NB4 (cell line): ENCODE measurements at regions not wholly inside any gene's neighbourhood (a gene's known extent, or its start where the extent isn't known, plus 50 kb on each side); places are given as distances from the start of the nearest gene placed in this dataset.

Experiments
- DNase-seq: peaks from one replicate; pipeline ENCODE4 v3.0.0; 2010; ENCODE audit warnings: low read depth
- H3K4me3 ChIP-seq: one replicate; pipeline ENCODE4 v1.5.1; 2011; ENCODE audit warnings: mild to moderate bottlenecking, low read depth, low read length, moderate library complexity
- MYC ChIP-seq: IDR thresholded peaks from 2 replicates; pipeline ENCODE4 v1.6.1; 2011; ENCODE audit warnings: low read depth, low read length
- POLR2A ChIP-seq: IDR thresholded peaks from 2 replicates; pipeline ENCODE4 v1.6.1; 2011; ENCODE audit warnings: mild to moderate bottlenecking; ENCODE audit not compliant: insufficient read length; ENCODE audit errors: extremely low read depth
- TF ChIP-seq, protein P1 (sequence below): IDR thresholded peaks from 2 replicates; pipeline ENCODE4 v1.6.1; 2011; ENCODE audit warnings: low read depth, low read length
- TF ChIP-seq, protein P2 (sequence below): IDR thresholded peaks from one replicate; pipeline ENCODE4 v1.5.1; 2012; ENCODE audit warnings: low read depth, low read length

DNA sequence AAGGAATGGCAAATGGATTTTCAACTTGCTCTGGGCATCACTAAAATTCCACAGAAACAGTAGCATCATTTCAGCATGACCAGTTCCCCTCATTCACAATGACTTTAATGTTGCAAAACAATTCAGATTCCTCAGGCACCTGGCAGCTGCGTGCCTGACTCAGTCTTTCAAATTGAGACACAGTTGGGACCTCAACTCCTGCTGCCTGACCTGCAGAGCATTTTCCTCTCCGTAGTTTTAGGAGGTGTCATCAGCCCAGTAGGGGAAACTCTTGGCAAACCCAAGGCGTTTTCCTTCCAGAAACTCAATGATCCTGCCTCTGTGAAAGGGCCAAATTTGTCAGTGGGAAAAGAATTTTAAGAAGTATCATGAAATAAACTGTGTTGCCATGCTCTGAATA lies 388.9 kb downstream of the SPRY1 start:
- TF ChIP-seq, protein P1, sequence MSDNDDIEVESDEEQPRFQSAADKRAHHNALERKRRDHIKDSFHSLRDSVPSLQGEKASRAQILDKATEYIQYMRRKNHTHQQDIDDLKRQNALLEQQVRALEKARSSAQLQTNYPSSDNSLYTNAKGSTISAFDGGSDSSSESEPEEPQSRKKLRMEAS = no peak
- TF ChIP-seq, protein P2, sequence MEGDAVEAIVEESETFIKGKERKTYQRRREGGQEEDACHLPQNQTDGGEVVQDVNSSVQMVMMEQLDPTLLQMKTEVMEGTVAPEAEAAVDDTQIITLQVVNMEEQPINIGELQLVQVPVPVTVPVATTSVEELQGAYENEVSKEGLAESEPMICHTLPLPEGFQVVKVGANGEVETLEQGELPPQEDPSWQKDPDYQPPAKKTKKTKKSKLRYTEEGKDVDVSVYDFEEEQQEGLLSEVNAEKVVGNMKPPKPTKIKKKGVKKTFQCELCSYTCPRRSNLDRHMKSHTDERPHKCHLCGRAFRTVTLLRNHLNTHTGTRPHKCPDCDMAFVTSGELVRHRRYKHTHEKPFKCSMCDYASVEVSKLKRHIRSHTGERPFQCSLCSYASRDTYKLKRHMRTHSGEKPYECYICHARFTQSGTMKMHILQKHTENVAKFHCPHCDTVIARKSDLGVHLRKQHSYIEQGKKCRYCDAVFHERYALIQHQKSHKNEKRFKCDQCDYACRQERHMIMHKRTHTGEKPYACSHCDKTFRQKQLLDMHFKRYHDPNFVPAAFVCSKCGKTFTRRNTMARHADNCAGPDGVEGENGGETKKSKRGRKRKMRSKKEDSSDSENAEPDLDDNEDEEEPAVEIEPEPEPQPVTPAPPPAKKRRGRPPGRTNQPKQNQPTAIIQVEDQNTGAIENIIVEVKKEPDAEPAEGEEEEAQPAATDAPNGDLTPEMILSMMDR = no peak
- TF ChIP-seq MYC (no peak), POLR2A (no peak)
- DNase-seq = no peak
- no peak overlapping the region for H3K4me3 ChIP-seq

GRCh38 chr4:123786163-123786915 lies 389.7 kb downstream of the SPRY1 start:
- H3K4me3 ChIP-seq = no peak overlapping the region

DNA sequence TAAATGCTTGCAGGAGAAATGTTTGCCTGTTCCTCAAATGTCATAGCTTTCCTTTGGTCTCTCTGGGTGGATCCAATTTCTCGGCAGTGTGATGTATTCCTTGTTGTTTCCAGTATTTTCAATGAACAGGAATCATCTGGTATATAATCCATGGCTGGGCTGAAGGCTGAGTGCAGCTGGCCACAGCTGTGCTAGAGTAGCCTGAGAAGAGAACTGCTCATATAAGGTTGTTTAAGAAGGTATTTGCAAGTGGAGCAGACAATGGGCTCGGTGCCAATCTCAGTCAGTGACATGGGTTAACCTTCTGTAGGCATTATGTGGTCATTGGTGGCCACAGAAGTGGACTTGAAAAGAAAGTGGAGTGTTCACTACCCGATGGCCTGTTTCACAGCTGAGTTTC lies 390.3 kb downstream of the SPRY1 start:
- DNase-seq = no peak
- TF ChIP-seq, protein P2 = no peak
- TF ChIP-seq POLR2A (no peak), MYC (no peak)
- TF ChIP-seq, protein P1 = no peak
- no peak overlapping the region for H3K4me3 ChIP-seq

More at GRCh38 chr4:123786163-123786915, 389.7 kb downstream of the SPRY1 start:
- TF ChIP-seq, protein P2 = no peak
- TF ChIP-seq MYC (no peak), POLR2A (no peak)
- TF ChIP-seq, protein P1 = no peak
- DNase-seq = no peak

DNA sequence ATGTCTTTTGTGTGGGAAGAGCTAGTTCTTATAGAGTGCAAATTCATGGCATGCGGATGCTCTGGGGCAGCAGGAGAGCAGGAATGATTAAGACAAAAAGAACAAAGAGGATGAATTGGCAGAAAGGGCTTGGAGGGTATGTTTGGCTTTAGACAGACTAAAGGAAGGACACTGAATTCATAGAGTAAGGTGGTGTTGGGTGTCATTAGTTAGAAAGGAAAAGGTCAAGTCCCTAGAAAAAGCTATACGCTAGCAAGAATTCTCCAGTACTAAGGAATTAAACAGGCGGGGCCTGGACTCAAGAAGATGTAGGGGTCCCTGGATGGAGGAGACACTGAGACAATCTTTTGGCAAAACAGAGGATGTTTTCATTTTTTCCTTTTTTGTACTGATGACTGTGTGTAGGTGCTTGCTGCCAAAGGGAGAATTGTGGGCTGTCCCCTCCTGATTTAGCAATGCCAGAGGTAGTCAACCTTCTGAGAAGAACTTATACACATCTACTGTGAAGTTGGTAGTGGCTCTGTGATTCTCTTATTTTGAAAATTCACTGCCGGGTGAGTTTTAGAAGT lies 391.0 kb downstream of the SPRY1 start:
- no peak overlapping the region for H3K4me3 ChIP-seq
- no peak for DNase-seq
- TF ChIP-seq, protein P1 = no peak
- TF ChIP-seq MYC (no peak), POLR2A (no peak)
- TF ChIP-seq, protein P2 = no peak

GRCh38 chr4:123788577-123788976 lies 392.0 kb downstream of the SPRY1 start:
- TF ChIP-seq MYC (no peak), POLR2A (no peak)
- TF ChIP-seq, protein P1 = no peak
- TF ChIP-seq, protein P2 = no peak
- H3K4me3 ChIP-seq = no peak overlapping the region
- no peak for DNase-seq
